HCT116 (cell line): ENCODE measurements at regions not wholly inside any gene's neighbourhood (a gene's known extent, or its start where the extent isn't known, plus 50 kb on each side); places are given as distances from the start of the nearest gene placed in this dataset.
A peak's percentile ranks its signal among the peaks of the same experiment; 100 is the strongest.

Source experiments
- ATAC-seq: fragments of 200-7000 bp; cut with Tn5 transposase; 2 replicates; pipeline ENCODE4 v1.9.1; 2020; ENCODE audit warnings: mild to moderate bottlenecking, moderate library complexity
- BruUV-seq: library from RNA; stranded (reverse); fragments of 400-500 nt; replicated peaks from 2 replicates; lab custom pipeline; 2021; lab: Mats Ljungman, UMichigan
- CTCF ChIA-PET: fragments of 300-600 bp; sonication (Branson Sonifier 250); formaldehyde crosslinking; loops from one replicate; lab custom pipeline; 2021; ENCODE audit warnings: antibody characterized with exemption; lab: Charles Lee
- POLR2A ChIA-PET: fragments of 300-600, 350-600 bp; sonication (Branson Sonifier 250); formaldehyde crosslinking; loops from one replicate; lab custom pipeline; 2021; ENCODE audit warnings: antibody characterized with exemption; lab: Charles Lee
- RAD21 ChIA-PET, 2 experiments: fragments of 300-600 bp; sonication (Branson Sonifier 250); formaldehyde crosslinking; loops; one replicate each; lab custom pipeline; 2023; ENCODE audit warnings: low total read pairs in 2 of 2; ENCODE audit not compliant: uncharacterized antibody in 2 of 2, unreplicated experiment in 2 of 2, low non-redundant PET in 1 of 2; lab: Charles Lee
- DNase-seq: peaks from one replicate; pipeline ENCODE4 v3.0.0-alpha.2; 2010; ENCODE audit warnings: low read depth, low spot score
- H2AFZ ChIP-seq: fragments of 200-600 bp; shearing (Covaris generic), sonication (generic); 2 replicates; pipeline ENCODE4 v1.6.1; 2017; ENCODE audit warnings: low read depth, mixed run types, mixed read lengths, antibody characterized with exemption, low read length; ENCODE audit not compliant: poor library complexity, severe bottlenecking
- H3K27ac ChIP-seq: 2 replicates; pipeline ENCODE4 v1.5.1; 2012; ENCODE audit warnings: low read depth, low read length
- H3K27me3 ChIP-seq: fragments of 200-600 bp; sonication (generic); 2 replicates; pipeline ENCODE4 v1.6.1; 2016; ENCODE audit warnings: mixed run types, low read length, mixed read lengths; ENCODE audit not compliant: insufficient read depth
- H3K36me3 ChIP-seq, 2 experiments: fragments of 200-500 bp in 1 of 2; fragments of 200-600 bp in 1 of 2; sonication (Bioruptor generic) in 1 of 2; sonication (generic) in 1 of 2; 2 replicates each; pipeline versions ENCODE4 v1.5.1 to v1.6.1; 2014 to 2016; ENCODE audit warnings: low read length in 2 of 2, inconsistent platforms in 1 of 2, mixed read lengths in 1 of 2, mixed run types in 1 of 2; ENCODE audit not compliant: insufficient read depth in 2 of 2, control insufficient read depth in 1 of 2
- H3K4me1 ChIP-seq, 2 experiments: fragments of 200-600 bp in 1 of 2; sonication (generic) in 1 of 2; 2 replicates each; pipeline versions ENCODE4 v1.5.1 to v1.6.1; 2012 to 2017; ENCODE audit warnings: low read length in 2 of 2, inconsistent platforms in 1 of 2, mild to moderate bottlenecking in 1 of 2, mixed read lengths in 1 of 2, mixed run types in 1 of 2, moderate library complexity in 1 of 2; ENCODE audit not compliant: insufficient read depth in 2 of 2, control insufficient read depth in 1 of 2
- H3K4me2 ChIP-seq: fragments of 200-600 bp; sonication (generic); 2 replicates; pipeline ENCODE4 v1.6.1; 2017; ENCODE audit warnings: mixed run types, low read length, mixed read lengths
- H3K4me3 ChIP-seq, 2 experiments: fragments of 200-600 bp in 1 of 2; sonication (generic) in 1 of 2; replicated peaks in 1 of 2; 2 replicates each; pipeline ENCODE4 v1.5.1; 2011 to 2016; ENCODE audit warnings: low read length in 2 of 2, control low read depth in 1 of 2, low read depth in 1 of 2, mild to moderate bottlenecking in 1 of 2, mixed read lengths in 1 of 2, mixed run types in 1 of 2
- H3K79me2 ChIP-seq: fragments of 200-600 bp; sonication (generic); 2 replicates; pipeline ENCODE4 v1.6.1; 2017; ENCODE audit warnings: mild to moderate bottlenecking, mixed run types, low read length, moderate library complexity, mixed read lengths; ENCODE audit not compliant: insufficient read depth
- H3K9ac ChIP-seq: fragments of 200-600 bp; sonication (generic); 2 replicates; pipeline ENCODE4 v1.6.1; 2016; ENCODE audit warnings: low read length, mixed read lengths
- H3K9me2 ChIP-seq: fragments of 200-600 bp; sonication (generic), shearing (Covaris generic); 2 replicates; pipeline ENCODE4 v1.6.1; 2017; ENCODE audit warnings: mixed run types, mild to moderate bottlenecking, moderate library complexity; ENCODE audit not compliant: insufficient read depth
- H3K9me3 ChIP-seq, 2 experiments: fragments of 200-500 bp in 1 of 2; fragments of 200-600 bp in 1 of 2; sonication (Bioruptor generic) in 1 of 2; sonication (generic) in 1 of 2; 2 replicates each; pipeline ENCODE4 v1.6.1; 2014 to 2017; ENCODE audit warnings: low read length in 2 of 2, mixed read lengths in 2 of 2, inconsistent platforms in 1 of 2, low read depth in 1 of 2, mild to moderate bottlenecking in 1 of 2, mixed run types in 1 of 2, moderate library complexity in 1 of 2; ENCODE audit not compliant: control insufficient read depth in 1 of 2, insufficient read depth in 1 of 2
- H4K20me1 ChIP-seq: fragments of 200-600 bp; sonication (generic), shearing (Covaris generic); 2 replicates; pipeline ENCODE4 v1.6.1; 2017; ENCODE audit warnings: mixed run types, mild to moderate bottlenecking, moderate library complexity; ENCODE audit not compliant: insufficient read depth
- EGR1 ChIP-seq: IDR thresholded peaks from 2 replicates; pipeline ENCODE4 v1.6.1; 2012; ENCODE audit warnings: low read depth
- ELF1 ChIP-seq: IDR thresholded peaks from 2 replicates; pipeline ENCODE4 v1.6.1; 2012; ENCODE audit warnings: low read depth, borderline replicate concordance
- EZH2 ChIP-seq: fragments of 200-600 bp; sonication (generic); IDR thresholded peaks from 2 replicates; pipeline ENCODE4 v1.6.1; 2017; ENCODE audit warnings: antibody characterized with exemption, mixed run types
- EZH2phosphoT487 ChIP-seq: fragments of 200-600 bp; IDR thresholded peaks from 2 replicates; pipeline ENCODE4 v1.6.1; 2018; ENCODE audit warnings: antibody characterized with exemption, borderline replicate concordance
- FOSL1 ChIP-seq: IDR thresholded peaks from 2 replicates; pipeline ENCODE4 v1.6.1; 2012; ENCODE audit warnings: low read depth
- MAX ChIP-seq: IDR thresholded peaks from 2 replicates; pipeline ENCODE4 v1.6.1; 2012
- RAD21 ChIP-seq: IDR thresholded peaks from 2 replicates; pipeline ENCODE4 v1.6.1; 2012; ENCODE audit warnings: low read depth, mild to moderate bottlenecking
- SP1 ChIP-seq: IDR thresholded peaks from 2 replicates; pipeline ENCODE4 v1.6.1; 2012; ENCODE audit warnings: low read depth
- SRF ChIP-seq: IDR thresholded peaks from 2 replicates; pipeline ENCODE4 v1.6.1; 2012; ENCODE audit warnings: low read depth
- ZBTB33 ChIP-seq: IDR thresholded peaks from 2 replicates; pipeline ENCODE4 v1.6.1; 2011; ENCODE audit warnings: mild to moderate bottlenecking, low read length, moderate library complexity; ENCODE audit not compliant: insufficient replicate concordance; ENCODE audit errors: extremely low read depth
- intact Hi-C: fragments of 100-400 bp; cut with micrococcal nuclease; formaldehyde crosslinking; loops from 2 replicates; pipeline ENCODE4 v1.10.0; 2022
- TF ChIP-seq, protein P1 (sequence below): IDR thresholded peaks from 2 replicates; pipeline ENCODE4 v1.6.1; 2012
- TF ChIP-seq, protein P2 (sequence below), 3 experiments: fragments of 200-600 bp in 1 of 3; sonication (generic) in 1 of 3; IDR thresholded peaks in 2 of 3; conservative IDR thresholded peaks in 1 of 3; 2 replicates each; pipeline ENCODE4 v1.5.1; 2012 to 2017; ENCODE audit warnings: low read depth in 2 of 3, low read length in 2 of 3, antibody characterized with exemption in 1 of 3, borderline replicate concordance in 1 of 3, control low read depth in 1 of 3, mild to moderate bottlenecking in 1 of 3, mixed read lengths in 1 of 3, mixed run types in 1 of 3, moderate library complexity in 1 of 3; ENCODE audit not compliant: insufficient read depth in 1 of 3
- TF ChIP-seq, protein P3 (sequence below): IDR thresholded peaks from 2 replicates; pipeline ENCODE4 v1.6.1; 2012; ENCODE audit warnings: low read depth

DNA sequence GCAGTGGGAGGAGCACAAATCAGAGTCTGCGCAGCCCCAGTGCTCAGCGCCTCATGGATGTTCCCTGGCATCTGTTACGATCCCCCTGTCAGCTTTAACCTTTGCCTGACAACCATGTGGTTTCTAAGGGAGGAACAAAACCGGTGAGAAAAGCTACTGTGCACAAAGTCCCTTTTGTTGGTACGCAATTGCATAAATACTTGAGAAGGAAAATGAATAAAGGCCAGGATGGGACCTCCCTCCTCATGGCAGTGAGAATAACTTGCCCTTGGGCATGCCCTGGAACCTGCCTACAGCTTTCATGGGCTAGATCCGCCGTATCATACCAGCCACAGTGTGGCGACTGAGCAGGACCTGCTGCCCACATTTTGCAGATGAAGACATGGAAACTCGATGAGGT lies 81.0 kb downstream of the RIN2 start:
- Histone ChIP-seq H3K9me3 (no peaks in the 10 kb centered on the region), H4K20me1 (no peaks in the 10 kb centered on the region), H3K27me3 (no peaks in the 10 kb centered on the region), H3K4me2 (no peak overlapping the region), H3K27ac (no peak overlapping the region), H2AFZ (no peak overlapping the region), H3K79me2 (no peaks in the 10 kb centered on the region), H3K4me1 (no peaks in the 10 kb centered on the region), H3K36me3 (no peaks in the 10 kb centered on the region), H3K9me2 (no peaks in the 10 kb centered on the region), H3K4me3 (no peak overlapping the region), H3K9ac (no peak overlapping the region)
- BruUV-seq: no TSS peak
- POLR2A ChIA-PET: no interaction called here
- RAD21 ChIA-PET: no interaction called here
- DNase-seq (no peak), ATAC-seq (peak; percentile 67; the same call in 1 of the 2 replicates)
- no peak for TF ChIP-seq EGR1
- TF ChIP-seq ZBTB33: no peak
- TF ChIP-seq EZH2: no peak
- TF ChIP-seq RAD21: no peak
- TF ChIP-seq, protein P1, sequence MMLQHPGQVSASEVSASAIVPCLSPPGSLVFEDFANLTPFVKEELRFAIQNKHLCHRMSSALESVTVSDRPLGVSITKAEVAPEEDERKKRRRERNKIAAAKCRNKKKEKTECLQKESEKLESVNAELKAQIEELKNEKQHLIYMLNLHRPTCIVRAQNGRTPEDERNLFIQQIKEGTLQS: no peak
- TF ChIP-seq EZH2phosphoT487: no peak
- TF ChIP-seq SP1: no peak
- TF ChIP-seq, protein P2, sequence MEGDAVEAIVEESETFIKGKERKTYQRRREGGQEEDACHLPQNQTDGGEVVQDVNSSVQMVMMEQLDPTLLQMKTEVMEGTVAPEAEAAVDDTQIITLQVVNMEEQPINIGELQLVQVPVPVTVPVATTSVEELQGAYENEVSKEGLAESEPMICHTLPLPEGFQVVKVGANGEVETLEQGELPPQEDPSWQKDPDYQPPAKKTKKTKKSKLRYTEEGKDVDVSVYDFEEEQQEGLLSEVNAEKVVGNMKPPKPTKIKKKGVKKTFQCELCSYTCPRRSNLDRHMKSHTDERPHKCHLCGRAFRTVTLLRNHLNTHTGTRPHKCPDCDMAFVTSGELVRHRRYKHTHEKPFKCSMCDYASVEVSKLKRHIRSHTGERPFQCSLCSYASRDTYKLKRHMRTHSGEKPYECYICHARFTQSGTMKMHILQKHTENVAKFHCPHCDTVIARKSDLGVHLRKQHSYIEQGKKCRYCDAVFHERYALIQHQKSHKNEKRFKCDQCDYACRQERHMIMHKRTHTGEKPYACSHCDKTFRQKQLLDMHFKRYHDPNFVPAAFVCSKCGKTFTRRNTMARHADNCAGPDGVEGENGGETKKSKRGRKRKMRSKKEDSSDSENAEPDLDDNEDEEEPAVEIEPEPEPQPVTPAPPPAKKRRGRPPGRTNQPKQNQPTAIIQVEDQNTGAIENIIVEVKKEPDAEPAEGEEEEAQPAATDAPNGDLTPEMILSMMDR (IDR thresholded peaks at IDR 0.05 in 2 of 3, conservative IDR thresholded peaks at IDR 0.05 in 1 of 3; ENCODE audit: borderline replicate concordance in 1 of 3, insufficient read depth in 1 of 3, low read depth in 2 of 3, low read length in 2 of 3): no peak
- no peak for TF ChIP-seq ELF1
- TF ChIP-seq FOSL1: no peak
- no peak for TF ChIP-seq SRF
- TF ChIP-seq MAX: no peak
- TF ChIP-seq, protein P3, sequence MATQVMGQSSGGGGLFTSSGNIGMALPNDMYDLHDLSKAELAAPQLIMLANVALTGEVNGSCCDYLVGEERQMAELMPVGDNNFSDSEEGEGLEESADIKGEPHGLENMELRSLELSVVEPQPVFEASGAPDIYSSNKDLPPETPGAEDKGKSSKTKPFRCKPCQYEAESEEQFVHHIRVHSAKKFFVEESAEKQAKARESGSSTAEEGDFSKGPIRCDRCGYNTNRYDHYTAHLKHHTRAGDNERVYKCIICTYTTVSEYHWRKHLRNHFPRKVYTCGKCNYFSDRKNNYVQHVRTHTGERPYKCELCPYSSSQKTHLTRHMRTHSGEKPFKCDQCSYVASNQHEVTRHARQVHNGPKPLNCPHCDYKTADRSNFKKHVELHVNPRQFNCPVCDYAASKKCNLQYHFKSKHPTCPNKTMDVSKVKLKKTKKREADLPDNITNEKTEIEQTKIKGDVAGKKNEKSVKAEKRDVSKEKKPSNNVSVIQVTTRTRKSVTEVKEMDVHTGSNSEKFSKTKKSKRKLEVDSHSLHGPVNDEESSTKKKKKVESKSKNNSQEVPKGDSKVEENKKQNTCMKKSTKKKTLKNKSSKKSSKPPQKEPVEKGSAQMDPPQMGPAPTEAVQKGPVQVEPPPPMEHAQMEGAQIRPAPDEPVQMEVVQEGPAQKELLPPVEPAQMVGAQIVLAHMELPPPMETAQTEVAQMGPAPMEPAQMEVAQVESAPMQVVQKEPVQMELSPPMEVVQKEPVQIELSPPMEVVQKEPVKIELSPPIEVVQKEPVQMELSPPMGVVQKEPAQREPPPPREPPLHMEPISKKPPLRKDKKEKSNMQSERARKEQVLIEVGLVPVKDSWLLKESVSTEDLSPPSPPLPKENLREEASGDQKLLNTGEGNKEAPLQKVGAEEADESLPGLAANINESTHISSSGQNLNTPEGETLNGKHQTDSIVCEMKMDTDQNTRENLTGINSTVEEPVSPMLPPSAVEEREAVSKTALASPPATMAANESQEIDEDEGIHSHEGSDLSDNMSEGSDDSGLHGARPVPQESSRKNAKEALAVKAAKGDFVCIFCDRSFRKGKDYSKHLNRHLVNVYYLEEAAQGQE: no peak
- CTCF ChIA-PET: interaction anchor here (1.1 kb wide), 1 partner anchor 11 kb away, joined by 3 read pairs; no protein-coding TSS in a partner anchor
- intact Hi-C loops: no loop called here
